ENCODE measurements at regions not wholly inside any gene's neighbourhood (a gene's known extent, or its start where the extent isn't known, plus 50 kb on each side); places are given as distances from the start of the nearest gene placed in this dataset.

DNA sequence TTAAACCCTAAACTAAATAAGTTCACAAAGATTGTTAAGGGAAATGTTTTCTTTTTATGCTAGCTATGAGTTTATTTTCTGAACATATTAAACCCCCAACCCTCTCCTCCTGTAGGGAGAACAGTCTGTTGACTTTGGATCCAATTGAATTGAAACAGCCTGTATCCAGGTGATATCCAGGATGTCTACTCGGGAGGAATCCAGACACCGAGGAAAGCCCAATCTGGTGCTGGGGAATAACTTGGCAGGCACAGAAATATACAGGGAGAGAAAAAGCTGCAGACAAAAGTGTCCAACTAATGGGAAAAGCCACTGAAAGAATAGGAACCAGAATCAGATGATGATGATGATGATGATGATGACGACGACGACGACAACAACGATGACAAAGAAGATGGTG lies 93.9 kb upstream of the API5 start:
- TF ChIP-seq, protein P1, sequence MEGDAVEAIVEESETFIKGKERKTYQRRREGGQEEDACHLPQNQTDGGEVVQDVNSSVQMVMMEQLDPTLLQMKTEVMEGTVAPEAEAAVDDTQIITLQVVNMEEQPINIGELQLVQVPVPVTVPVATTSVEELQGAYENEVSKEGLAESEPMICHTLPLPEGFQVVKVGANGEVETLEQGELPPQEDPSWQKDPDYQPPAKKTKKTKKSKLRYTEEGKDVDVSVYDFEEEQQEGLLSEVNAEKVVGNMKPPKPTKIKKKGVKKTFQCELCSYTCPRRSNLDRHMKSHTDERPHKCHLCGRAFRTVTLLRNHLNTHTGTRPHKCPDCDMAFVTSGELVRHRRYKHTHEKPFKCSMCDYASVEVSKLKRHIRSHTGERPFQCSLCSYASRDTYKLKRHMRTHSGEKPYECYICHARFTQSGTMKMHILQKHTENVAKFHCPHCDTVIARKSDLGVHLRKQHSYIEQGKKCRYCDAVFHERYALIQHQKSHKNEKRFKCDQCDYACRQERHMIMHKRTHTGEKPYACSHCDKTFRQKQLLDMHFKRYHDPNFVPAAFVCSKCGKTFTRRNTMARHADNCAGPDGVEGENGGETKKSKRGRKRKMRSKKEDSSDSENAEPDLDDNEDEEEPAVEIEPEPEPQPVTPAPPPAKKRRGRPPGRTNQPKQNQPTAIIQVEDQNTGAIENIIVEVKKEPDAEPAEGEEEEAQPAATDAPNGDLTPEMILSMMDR (IDR thresholded peaks at IDR 0.05; ENCODE audit: extremely low read depth, insufficient read depth, missing control alignments) = no peak
- no peak for DNase-seq (ENCODE audit: low spot score)
- in situ Hi-C loops (cut with MboI; ENCODE audit: low pct_unique_long_range_greater_than_20kb, low sequenced_read_pairs, unreplicated experiment) = no loop called here

DNA sequence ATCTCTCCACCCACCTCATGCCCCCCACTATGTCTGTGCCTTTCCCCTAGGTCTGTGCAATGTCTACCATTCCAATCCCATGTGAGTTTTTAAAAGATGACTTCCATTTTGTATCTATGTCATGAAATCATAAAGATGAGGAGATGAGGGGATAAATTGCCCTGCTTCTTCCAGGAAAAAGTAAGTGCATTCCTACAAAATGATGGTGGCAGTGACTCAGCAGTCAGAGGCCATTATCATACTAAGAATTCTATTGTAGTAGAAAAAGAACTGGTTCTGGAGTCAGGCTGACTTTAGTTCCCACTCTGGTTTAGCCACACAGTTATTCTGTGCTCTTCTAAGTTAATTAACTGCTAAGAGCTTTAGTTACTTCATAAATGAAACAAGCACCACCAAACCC lies 89.6 kb upstream of the API5 start:
- in situ Hi-C loops (cut with MboI; ENCODE audit: low pct_unique_long_range_greater_than_20kb, low sequenced_read_pairs, unreplicated experiment) = no loop called here
- TF ChIP-seq, protein P1 (IDR thresholded peaks at IDR 0.05; ENCODE audit: extremely low read depth, insufficient read depth, missing control alignments) = no peak
- DNase-seq (ENCODE audit: low spot score) = no peak

DNA sequence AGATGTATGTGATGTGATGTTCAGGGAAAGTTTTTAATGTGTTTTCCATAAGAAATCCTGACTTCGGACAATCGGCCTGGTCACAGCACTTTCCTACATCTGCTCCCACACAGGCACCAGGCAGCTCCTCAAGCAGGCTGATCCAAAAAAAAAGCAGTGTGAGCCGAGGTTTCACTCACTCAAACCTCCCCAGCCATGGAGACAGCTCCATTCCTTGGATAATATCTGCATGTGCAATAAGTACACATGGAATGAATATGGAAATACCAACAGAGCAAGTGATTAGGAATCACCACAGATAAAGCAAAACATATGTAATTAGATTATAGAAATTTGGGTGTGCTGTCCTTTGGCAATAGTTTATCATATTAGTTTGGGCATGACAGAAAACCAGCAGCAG lies 88.8 kb upstream of the API5 start:
- DNase-seq (ENCODE audit: low spot score) = no peak
- TF ChIP-seq, protein P1 (IDR thresholded peaks at IDR 0.05; ENCODE audit: extremely low read depth, insufficient read depth, missing control alignments) = no peak
- in situ Hi-C loops (cut with MboI; ENCODE audit: low pct_unique_long_range_greater_than_20kb, low sequenced_read_pairs, unreplicated experiment) = no loop called here

DNA sequence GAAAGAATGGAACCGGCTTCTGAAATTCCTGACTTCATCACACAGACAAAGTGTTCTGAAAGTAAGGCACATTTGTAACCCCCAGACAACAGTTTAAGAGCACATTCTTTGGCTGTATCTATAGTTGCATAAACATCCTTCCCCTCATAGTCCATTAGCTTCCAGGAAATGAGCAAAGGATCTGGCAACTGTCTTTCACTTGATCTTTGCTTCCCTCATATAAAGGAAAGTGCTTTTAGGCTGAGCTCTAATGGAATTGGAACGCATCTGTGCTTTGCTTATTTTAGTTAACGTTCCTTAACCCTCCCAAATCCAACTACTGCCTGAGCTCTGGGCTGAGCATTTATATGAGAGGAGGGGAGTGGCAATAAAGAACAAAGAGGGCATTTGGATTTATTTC lies 76.9 kb upstream of the API5 start:
- in situ Hi-C loops (cut with MboI; ENCODE audit: low pct_unique_long_range_greater_than_20kb, low sequenced_read_pairs, unreplicated experiment) = no loop called here
- TF ChIP-seq, protein P1 (IDR thresholded peaks at IDR 0.05; ENCODE audit: extremely low read depth, insufficient read depth, missing control alignments) = no peak
- no peak for DNase-seq (ENCODE audit: low spot score)

DNA sequence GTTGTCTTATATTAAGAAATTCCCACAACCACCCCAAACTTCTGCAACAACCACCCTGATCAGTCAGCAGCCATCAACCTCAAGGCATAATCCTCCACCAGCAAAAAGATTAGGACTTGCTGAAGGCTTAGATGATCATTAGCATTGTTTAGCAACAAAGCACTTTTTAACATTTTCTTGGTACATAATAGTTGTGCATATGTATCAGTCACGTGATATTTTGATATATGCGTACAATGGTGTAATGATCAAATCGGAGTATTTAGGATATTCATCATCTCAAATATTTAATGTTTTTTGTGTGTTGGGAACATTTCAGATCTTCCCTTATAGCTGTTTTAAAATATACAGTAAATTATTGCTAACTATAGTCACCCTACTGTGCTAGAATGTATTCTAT lies 73.5 kb upstream of the API5 start:
- in situ Hi-C loops (cut with MboI; ENCODE audit: low pct_unique_long_range_greater_than_20kb, low sequenced_read_pairs, unreplicated experiment) = no loop called here
- TF ChIP-seq, protein P1 (IDR thresholded peaks at IDR 0.05; ENCODE audit: extremely low read depth, insufficient read depth, missing control alignments) = no peak
- no peak for DNase-seq (ENCODE audit: low spot score)

DNA sequence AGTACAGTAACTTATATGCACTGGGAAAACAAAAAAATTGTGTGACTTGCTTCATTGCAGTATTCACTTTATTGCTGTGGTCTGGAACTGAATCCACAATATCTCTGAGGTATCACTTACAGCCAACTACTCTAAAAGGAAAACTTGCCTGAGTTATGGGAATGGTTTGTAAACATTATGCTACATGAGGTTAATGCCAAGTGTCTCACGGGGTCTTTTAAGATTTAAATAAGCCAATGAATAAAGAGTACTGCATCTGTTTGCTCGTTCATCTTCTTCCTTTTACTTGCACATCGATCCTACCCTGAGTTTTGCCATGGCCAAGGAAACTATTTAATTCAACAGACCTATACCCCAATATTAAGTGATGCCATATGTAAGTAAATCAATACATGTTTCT lies 72.0 kb upstream of the API5 start:
- TF ChIP-seq, protein P1 (IDR thresholded peaks at IDR 0.05; ENCODE audit: extremely low read depth, insufficient read depth, missing control alignments) = no peak
- DNase-seq (ENCODE audit: low spot score) = no peak
- in situ Hi-C loops (cut with MboI; ENCODE audit: low pct_unique_long_range_greater_than_20kb, low sequenced_read_pairs, unreplicated experiment) = no loop called here

DNA sequence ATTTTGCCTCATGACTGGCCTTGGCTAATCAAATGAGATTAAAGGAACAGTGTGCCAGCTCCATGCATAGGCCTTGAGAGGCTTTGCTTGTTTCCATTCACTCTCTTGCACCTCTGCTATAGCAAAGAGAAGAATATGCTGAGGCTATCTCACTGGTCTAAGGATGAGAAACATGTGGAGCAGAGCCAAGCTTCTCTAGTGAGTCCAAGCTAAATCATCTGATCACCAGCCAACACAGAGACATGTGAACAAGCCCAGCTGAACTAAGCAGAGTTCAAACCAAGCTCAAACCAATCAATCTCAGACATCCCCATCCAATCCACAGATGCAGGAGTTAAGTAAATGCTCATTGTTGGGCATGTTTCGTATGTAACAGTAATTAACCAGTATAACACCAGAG lies 69.4 kb upstream of the API5 start:
- in situ Hi-C loops (cut with MboI; ENCODE audit: low pct_unique_long_range_greater_than_20kb, low sequenced_read_pairs, unreplicated experiment) = no loop called here
- TF ChIP-seq, protein P1 (IDR thresholded peaks at IDR 0.05; ENCODE audit: extremely low read depth, insufficient read depth, missing control alignments) = no peak
- DNase-seq (ENCODE audit: low spot score) = no peak
